VCaP (cell line): ENCODE measurements at regions not wholly inside any gene's neighbourhood (a gene's known extent, or its start where the extent isn't known, plus 50 kb on each side); places are given as distances from the start of the nearest gene placed in this dataset.

ENCODE experiments used
- H3K27ac ChIP-seq: fragments of 450-650 bp; 2 replicates; pipeline ENCODE4 v1.5.1; 2017
- TF ChIP-seq, protein P1 (sequence below): fragments of 450-650 bp; conservative IDR thresholded peaks from 2 replicates; pipeline ENCODE4 v1.5.1; 2017; ENCODE audit warnings: mild to moderate bottlenecking, moderate library complexity

- no peak overlapping the region for H3K27ac ChIP-seq
- TF ChIP-seq, protein P1, sequence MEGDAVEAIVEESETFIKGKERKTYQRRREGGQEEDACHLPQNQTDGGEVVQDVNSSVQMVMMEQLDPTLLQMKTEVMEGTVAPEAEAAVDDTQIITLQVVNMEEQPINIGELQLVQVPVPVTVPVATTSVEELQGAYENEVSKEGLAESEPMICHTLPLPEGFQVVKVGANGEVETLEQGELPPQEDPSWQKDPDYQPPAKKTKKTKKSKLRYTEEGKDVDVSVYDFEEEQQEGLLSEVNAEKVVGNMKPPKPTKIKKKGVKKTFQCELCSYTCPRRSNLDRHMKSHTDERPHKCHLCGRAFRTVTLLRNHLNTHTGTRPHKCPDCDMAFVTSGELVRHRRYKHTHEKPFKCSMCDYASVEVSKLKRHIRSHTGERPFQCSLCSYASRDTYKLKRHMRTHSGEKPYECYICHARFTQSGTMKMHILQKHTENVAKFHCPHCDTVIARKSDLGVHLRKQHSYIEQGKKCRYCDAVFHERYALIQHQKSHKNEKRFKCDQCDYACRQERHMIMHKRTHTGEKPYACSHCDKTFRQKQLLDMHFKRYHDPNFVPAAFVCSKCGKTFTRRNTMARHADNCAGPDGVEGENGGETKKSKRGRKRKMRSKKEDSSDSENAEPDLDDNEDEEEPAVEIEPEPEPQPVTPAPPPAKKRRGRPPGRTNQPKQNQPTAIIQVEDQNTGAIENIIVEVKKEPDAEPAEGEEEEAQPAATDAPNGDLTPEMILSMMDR = no peak
These were observed 57.7 kb upstream of the ERBB4 start for GRCh38 chr2:212596276-212596675.

GRCh38 chr2:212595036-212595654 lies 56.5 kb upstream of the ERBB4 start:
- TF ChIP-seq, protein P1 = peak; percentile 72
- no peak overlapping the region for H3K27ac ChIP-seq

GRCh38 chr2:212592695-212593094 lies 54.1 kb upstream of the ERBB4 start:
- no peak overlapping the region for H3K27ac ChIP-seq
- TF ChIP-seq, protein P1 = no peak
